GM18508 (cell line): ENCODE measurements at regions not wholly inside any gene's neighbourhood (a gene's known extent, or its start where the extent isn't known, plus 50 kb on each side); places are given as distances from the start of the nearest gene placed in this dataset.

Experiments
- ATAC-seq: cut with Tn5 transposase; IDR thresholded peaks from one replicate; pipeline ENCODE4 v1.9.1; 2021; ENCODE audit warnings: moderate number of reproducible peaks; ENCODE audit not compliant: insufficient read depth, unreplicated experiment

- ATAC-seq: no peak
Measured at GRCh38 chr16:80317116-80317515, 223.7 kb upstream of the DYNLRB2 start.

GRCh38 chr16:80314042-80314441, 226.8 kb upstream of the DYNLRB2 start:
- ATAC-seq: no peak

GRCh38 chr16:80309178-80309577, 231.6 kb upstream of the DYNLRB2 start:
- no peak for ATAC-seq

DNA sequence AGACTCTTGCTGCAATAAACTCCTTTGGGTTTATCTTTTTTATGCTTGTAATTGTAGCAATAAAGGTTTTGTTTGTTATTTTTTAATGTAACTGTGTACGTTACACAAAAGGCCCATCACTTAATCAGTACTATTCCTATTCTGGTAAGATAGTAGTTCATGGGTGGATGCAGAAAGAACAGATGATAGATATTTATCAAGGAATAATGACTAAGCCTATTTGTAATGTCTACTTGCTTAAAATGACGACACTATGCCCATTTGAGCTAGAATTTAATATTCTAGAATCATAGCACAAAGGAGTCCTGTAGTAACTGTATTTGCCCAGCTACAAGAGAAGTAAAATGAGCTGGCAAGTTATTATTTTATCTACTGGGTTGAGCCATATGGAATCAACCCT, 235.4 kb upstream of the DYNLRB2 start:
- no peak for ATAC-seq

GRCh38 chr16:80303691-80304090, 237.1 kb upstream of the DYNLRB2 start:
- no peak for ATAC-seq

DNA sequence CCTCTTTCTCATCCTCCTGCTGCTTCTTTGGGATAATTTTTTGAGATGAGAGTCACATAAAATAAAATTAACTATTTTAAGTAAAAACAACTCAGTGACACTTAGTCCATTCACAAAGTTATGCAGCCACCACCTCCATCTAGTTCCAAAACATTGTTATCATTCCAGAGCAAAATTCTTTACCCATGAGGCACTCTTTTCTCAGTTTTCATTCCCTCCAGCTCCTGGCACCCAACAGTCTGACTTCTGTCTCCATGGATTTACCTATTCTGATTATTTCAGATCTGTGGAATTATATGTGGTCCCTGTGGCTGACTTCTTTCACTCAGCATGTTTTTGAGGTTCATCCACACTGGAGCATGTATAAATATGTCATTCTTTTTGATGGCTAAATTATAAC, 239.9 kb upstream of the DYNLRB2 start:
- no peak for ATAC-seq

- ATAC-seq: no peak
Measured at GRCh38 chr16:80300456-80300855, 240.3 kb upstream of the DYNLRB2 start.

- no peak for ATAC-seq
Measured at GRCh38 chr16:80299416-80299815, 241.4 kb upstream of the DYNLRB2 start.

DNA sequence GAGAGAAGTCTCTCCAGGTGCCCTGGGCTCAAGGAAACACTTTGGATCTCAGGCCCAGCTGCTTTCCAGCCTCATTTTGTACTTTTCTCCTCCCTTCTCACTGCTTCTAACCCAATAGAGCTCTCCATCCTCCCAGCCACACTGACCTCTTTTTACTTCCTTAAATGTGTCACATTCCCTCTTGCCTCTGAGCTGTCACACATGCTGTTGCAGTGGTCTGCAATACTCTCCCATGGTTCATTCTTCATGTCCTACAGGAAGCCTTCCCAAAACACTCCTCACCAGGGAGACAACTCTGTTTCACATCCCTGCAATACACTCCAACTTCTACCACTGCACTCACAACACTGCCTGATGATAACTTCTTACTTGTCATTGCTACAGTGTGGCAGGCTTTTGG, 242.1 kb upstream of the DYNLRB2 start:
- ATAC-seq: no peak

DNA sequence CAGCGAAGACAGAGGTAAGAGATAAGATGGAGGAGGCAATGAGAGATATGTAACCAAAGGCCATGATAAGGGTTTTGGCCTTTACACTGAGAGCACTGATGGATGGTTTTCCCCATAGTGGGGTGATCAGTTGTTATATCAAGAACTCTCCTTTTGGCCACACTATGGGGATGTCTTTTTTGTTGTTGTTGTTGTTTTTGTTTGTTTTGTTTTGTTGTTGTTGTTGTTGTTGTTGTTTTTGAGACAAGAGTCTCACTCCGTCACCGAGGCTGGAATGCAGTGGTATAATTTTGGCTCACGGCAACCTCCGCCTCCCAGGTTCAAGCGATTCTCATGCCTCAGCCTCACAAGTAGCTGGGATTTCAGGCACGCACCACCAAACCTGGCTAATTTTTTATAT, 244.8 kb upstream of the DYNLRB2 start:
- no peak for ATAC-seq

GRCh38 chr16:80294172-80294571, 246.6 kb upstream of the DYNLRB2 start:
- no peak for ATAC-seq

DNA sequence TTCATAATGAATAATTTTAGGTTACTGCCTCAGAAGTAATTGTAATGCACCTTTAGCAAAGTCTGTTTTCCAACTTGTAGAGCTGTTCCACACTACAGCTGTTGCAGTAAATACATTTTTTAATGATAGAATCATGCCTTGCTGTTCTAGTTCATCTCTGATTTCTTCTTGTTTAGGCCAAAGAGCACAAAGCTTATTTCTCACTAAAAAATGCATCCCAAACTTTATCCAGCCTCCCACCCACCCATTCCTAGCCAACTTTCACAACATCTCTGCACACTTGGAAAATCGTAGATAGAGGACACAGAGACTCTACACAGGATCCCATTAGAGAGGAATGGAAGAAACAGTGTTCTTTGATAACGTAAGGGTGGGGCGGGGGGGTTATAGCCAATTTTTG, 252.2 kb upstream of the DYNLRB2 start:
- no peak for ATAC-seq

DNA sequence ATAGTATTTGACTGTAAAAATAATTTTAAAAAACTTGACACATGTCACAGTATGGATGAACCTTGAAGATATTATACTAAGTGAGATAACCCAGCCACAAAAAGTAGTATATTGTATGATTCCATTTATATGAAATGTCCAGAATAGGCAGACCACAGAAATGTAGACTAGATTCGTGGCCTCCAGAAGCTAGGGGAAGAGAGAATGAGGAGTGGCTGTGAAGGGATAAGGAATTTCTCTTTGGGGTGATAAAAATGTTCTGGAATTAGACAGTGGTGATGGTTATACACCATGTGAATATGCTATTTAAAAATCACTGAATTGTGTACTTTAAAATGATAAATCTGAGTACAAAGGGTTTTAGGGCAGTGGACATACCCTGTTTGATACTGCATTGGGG, 253.1 kb upstream of the DYNLRB2 start:
- no peak for ATAC-seq

- ATAC-seq: no peak
Measured at GRCh38 chr16:80285104-80285503, 255.7 kb upstream of the DYNLRB2 start.

DNA sequence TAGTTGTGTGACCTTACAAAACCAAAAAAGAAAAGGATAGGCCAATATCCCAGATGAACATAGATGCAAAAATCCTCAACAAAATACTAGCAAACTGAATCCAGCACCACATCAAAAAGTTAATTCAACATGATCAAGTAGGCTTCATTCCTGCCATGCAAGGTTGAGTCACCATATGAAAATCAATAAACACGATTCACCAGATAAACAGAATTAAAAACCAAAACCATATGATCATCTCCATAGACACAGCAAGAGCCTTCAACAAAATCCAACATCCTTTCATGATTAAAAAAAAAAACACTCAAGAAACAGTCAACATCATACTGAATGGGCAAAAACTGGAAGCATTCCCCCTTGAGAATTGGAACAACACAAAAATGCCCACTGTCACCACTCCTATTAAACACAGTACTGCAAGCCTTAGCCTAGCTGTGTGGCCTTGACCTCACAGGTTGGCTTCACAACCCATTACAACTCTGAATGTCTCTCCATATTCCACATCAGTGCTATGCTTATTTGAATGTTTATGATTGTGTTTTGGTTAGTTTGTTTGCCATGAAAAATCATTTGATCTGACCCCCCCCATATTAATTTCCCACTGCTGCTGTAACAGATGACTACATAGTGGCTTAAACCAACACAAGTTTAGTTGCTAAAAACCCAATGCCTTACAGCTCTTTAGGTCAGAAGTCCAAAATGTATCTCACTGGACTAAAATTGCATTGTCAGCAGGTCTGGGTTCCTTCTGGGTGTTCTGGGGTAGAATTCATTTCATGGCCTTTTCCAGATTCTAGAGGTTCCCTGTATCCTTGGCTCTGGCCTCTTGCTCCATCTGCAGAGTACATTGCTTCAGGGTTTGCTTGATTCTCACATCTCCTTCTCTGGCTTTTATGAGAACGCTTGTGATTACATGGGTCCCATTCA, 257.1 kb upstream of the DYNLRB2 start:
- no peak for ATAC-seq

DNA sequence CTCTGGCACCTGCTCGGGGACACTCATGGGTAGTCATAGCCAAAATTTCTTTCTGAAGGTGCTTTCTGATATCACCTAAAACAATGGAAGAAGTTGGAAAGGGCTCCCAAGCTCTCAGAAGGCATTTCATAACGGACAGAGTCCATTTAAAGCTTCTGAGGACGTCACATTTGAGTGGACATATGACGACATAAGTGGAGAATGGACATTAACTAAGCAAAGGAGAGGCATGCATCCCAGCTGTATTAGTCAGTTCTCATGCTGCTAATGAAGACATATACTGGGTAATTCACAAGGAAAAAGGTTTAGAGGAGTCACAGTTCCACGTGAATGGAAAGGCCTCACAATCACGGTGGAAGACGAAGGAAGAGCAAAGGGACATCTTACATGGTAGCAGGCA, 260.2 kb upstream of the DYNLRB2 start:
- ATAC-seq: no peak

DNA sequence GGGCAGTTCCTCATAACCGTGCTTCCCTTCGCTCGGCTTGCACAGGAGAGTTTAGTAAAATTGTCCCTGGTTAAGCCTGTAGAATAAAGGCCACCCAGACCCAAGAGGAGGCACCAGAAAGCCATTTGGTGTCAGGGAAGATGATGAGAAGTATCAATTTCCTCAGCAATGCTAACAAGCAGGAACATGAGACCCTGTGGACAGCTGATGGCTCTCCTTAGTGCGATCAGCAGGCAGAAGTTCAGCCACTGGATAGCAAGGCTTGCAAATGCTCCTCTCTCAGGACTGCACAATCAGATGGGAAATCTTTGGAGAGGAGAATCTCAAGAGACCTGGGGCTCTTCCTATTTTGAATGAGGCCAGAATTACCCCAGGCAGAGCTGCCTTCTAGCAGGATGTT, 261.1 kb upstream of the DYNLRB2 start:
- no peak for ATAC-seq

DNA sequence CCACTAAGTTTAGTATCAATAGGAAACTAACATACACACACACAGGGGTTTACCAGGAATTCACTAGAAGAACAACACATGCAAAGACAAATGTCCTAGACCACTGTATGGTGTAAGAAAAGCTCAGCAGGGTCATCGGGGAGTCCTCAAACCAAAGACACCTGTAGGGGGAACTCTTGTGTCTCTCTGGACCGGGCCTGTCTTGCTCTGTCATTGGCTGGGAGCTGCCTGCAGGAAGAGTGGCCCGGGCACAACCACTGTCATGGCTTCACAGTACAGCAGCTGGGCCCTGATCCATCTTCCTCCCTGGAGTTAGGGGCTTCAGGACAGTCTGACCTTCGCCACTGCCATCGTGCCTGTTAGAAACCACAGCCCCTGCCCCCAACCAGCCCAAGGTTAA, 263.6 kb upstream of the DYNLRB2 start:
- no peak for ATAC-seq

DNA sequence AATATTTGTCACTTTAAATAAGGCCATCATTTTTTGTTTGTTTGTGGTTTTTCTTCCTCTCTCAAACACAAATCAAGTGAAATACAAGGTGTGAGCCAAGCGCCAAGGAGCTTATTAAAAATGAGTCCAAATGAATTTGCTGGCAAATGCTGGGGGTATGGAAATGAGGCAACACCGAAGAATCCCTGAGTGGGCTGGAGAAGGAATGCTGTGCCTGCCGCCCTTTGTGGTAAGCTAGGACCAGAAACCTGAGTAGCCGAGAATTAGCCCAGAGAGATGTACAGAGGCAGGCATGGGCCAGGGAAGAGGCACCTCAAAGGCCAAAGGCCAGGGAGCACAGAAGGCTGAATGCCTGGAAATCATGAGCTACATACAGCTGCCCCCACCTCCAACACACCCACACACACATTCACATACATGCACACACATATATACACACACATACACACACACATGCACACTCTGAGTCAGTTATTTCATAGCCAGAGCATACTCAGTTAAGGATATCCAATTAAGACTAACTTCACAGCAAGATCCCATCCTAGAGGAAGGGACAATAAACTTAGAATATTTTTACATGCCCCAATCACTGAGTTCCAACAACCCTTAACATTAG, 266.1 kb upstream of the DYNLRB2 start:
- ATAC-seq: no peak

DNA sequence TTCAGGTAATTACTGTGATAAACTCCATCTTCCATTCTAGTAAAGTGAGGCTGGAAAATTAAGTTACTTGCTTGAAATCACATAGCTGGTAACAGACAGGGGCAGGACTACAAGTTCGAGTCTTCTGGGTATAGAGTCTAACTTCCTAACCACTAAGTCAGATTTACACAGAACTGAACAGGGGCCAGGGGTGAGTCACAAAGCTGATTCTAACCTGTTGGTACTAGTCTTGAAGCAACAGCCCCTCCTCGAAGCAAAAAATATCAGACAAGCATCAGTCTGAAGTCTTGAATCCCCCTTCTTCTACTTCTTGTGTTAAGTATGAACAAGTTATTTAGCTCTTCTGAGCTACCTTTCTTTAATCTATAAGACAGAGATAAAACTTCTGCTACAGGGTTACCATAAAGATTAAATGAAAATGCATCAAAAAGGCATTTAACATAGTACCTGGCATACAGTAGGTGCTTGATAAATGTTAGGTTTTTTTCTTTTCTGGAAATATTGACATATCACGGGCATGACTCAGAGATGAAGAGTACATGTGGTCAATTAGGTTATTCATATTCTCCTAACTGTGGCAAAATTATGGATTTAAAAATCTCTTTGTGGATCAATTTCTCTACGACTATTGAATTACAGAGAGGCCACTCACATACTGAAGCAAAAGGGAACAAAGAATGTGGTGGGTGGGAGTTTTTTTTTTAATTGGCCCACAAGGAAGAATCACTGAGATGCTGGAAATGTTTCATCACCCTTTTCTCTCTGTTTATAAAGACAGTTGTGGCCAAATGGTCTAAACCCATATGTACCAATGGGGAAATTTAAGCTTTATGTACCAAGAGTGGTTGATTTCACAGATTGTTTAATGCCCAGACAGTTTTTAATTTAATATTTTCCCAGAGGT, 266.9 kb upstream of the DYNLRB2 start:
- ATAC-seq: no peak
